NB4 (cell line): ENCODE measurements at regions not wholly inside any gene's neighbourhood (a gene's known extent, or its start where the extent isn't known, plus 50 kb on each side); places are given as distances from the start of the nearest gene placed in this dataset.

ENCODE experiments used
- DNase-seq: peaks from one replicate; pipeline ENCODE4 v3.0.0; 2010; ENCODE audit warnings: low read depth
- H3K4me3 ChIP-seq: one replicate; pipeline ENCODE4 v1.5.1; 2011; ENCODE audit warnings: mild to moderate bottlenecking, low read depth, low read length, moderate library complexity
- MYC ChIP-seq: IDR thresholded peaks from 2 replicates; pipeline ENCODE4 v1.6.1; 2011; ENCODE audit warnings: low read depth, low read length
- POLR2A ChIP-seq: IDR thresholded peaks from 2 replicates; pipeline ENCODE4 v1.6.1; 2011; ENCODE audit warnings: mild to moderate bottlenecking; ENCODE audit not compliant: insufficient read length; ENCODE audit errors: extremely low read depth
- TF ChIP-seq, protein P1 (sequence below): IDR thresholded peaks from 2 replicates; pipeline ENCODE4 v1.6.1; 2011; ENCODE audit warnings: low read depth, low read length
- TF ChIP-seq, protein P2 (sequence below): IDR thresholded peaks from one replicate; pipeline ENCODE4 v1.5.1; 2012; ENCODE audit warnings: low read depth, low read length

DNA sequence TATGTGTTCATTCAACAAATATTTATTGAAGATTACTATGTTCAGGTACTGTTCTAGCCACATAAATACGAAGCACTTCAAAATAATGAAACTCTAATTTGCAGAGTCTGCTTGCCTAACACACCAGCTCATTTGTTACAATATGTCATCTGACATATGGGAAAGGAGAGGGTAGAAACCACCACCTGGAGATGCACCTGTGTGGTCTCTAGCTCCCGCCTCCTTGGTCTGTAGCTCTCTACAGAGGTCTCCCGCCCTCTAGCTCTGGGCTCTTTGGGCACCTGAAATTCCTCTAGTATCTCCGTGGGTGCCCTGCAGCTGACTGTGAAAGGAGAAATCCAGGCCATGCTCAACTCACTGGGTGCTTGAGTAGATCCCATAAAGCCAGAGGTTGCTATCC lies 51.4 kb upstream of the DBX1 start:
- TF ChIP-seq, protein P1, sequence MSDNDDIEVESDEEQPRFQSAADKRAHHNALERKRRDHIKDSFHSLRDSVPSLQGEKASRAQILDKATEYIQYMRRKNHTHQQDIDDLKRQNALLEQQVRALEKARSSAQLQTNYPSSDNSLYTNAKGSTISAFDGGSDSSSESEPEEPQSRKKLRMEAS, result no peak
- TF ChIP-seq POLR2A, result no peak
- no peak for TF ChIP-seq MYC
- TF ChIP-seq, protein P2, sequence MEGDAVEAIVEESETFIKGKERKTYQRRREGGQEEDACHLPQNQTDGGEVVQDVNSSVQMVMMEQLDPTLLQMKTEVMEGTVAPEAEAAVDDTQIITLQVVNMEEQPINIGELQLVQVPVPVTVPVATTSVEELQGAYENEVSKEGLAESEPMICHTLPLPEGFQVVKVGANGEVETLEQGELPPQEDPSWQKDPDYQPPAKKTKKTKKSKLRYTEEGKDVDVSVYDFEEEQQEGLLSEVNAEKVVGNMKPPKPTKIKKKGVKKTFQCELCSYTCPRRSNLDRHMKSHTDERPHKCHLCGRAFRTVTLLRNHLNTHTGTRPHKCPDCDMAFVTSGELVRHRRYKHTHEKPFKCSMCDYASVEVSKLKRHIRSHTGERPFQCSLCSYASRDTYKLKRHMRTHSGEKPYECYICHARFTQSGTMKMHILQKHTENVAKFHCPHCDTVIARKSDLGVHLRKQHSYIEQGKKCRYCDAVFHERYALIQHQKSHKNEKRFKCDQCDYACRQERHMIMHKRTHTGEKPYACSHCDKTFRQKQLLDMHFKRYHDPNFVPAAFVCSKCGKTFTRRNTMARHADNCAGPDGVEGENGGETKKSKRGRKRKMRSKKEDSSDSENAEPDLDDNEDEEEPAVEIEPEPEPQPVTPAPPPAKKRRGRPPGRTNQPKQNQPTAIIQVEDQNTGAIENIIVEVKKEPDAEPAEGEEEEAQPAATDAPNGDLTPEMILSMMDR, result no peak
- DNase-seq, result no peak
- no peak overlapping the region for H3K4me3 ChIP-seq
